ENCODE measurements at regions not wholly inside any gene's neighbourhood (a gene's known extent, or its start where the extent isn't known, plus 50 kb on each side); places are given as distances from the start of the nearest gene placed in this dataset.
"Not testable (repeated sequence)": the region's sequence is repeated elsewhere in the genome, so short reads cannot be mapped to it uniquely, and the experiment has no call there.

DNA sequence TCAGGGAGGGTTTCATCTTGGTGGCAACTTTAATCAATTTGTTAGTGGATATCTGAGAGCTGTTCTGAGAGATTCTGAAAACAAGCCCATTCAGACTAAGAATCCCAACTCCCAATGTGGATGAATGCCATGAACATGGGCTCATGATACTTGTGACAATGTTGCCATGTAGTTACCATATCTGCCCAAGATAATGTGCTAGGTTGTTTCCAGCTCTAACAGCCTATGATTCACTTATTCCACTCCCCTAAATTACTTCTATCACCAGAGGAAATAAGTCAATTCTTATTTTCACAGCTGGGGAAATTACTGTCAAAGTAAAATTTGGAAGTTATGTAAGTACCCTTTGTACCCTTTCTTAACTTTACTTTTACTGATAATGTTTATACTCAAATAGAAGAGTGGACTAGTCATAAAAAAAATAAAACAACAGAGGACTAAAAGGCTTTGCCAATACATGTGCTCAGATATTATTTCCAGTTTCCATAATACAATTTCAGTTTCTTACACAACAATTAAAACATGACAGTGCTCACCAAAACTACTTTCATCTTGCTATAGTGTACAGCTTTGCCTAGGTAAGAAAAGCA lies 1101.7 kb upstream of the INTU start:
- DNase-seq = no peak
- H3K36me3 ChIP-seq = no peaks in the 10 kb centered on the region
- no peak overlapping the region for H3K27ac ChIP-seq
- H3K27me3 ChIP-seq (ENCODE audit: insufficient read depth, low read depth, severe bottlenecking) = no peaks in the 10 kb centered on the region
- H3K9me3 ChIP-seq (ENCODE audit: severe bottlenecking) = peaks cover 6% of the 10 kb centered on the region
- TF ChIP-seq, protein P1, sequence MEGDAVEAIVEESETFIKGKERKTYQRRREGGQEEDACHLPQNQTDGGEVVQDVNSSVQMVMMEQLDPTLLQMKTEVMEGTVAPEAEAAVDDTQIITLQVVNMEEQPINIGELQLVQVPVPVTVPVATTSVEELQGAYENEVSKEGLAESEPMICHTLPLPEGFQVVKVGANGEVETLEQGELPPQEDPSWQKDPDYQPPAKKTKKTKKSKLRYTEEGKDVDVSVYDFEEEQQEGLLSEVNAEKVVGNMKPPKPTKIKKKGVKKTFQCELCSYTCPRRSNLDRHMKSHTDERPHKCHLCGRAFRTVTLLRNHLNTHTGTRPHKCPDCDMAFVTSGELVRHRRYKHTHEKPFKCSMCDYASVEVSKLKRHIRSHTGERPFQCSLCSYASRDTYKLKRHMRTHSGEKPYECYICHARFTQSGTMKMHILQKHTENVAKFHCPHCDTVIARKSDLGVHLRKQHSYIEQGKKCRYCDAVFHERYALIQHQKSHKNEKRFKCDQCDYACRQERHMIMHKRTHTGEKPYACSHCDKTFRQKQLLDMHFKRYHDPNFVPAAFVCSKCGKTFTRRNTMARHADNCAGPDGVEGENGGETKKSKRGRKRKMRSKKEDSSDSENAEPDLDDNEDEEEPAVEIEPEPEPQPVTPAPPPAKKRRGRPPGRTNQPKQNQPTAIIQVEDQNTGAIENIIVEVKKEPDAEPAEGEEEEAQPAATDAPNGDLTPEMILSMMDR (IDR thresholded peaks at IDR 0.05; ENCODE audit: low read depth, low read length) = no peak
- no peak overlapping the region for H3K4me3 ChIP-seq (ENCODE audit: low read depth, low read length)

DNA sequence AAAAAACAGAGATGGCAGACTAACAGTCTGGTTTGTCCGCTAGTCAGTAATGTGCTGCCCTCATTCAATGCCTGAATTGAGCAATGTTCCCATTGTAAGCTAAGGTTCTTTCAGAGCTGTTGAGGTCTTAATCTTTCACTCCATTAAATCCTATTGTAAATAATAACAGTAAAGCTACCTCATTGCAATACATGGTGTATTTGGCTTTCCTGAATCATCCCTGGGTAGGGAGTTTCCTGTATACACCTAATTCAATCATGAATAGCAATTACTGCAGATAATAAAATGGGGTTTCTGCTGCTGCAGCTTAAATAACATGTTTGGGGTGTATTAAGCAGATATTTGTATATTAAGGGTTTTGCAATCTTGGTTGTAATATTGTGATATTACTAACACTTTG lies 1100.2 kb upstream of the INTU start:
- Histone ChIP-seq H3K4me3 (ENCODE audit: low read depth, low read length) (no peak overlapping the region), H3K9me3 (ENCODE audit: severe bottlenecking) (no peaks in the 10 kb centered on the region), H3K27ac (no peak overlapping the region), H3K36me3 (no peaks in the 10 kb centered on the region), H3K27me3 (ENCODE audit: insufficient read depth, low read depth, severe bottlenecking) (no peaks in the 10 kb centered on the region)
- TF ChIP-seq, protein P1 (IDR thresholded peaks at IDR 0.05; ENCODE audit: low read depth, low read length) = no peak
- DNase-seq = no peak

- DNase-seq = no peak
- Histone ChIP-seq H3K9me3 (ENCODE audit: severe bottlenecking) (no peaks in the 10 kb centered on the region), H3K4me3 (ENCODE audit: low read depth, low read length) (no peak overlapping the region), H3K36me3 (no peaks in the 10 kb centered on the region), H3K27me3 (ENCODE audit: insufficient read depth, low read depth, severe bottlenecking) (no peaks in the 10 kb centered on the region), H3K27ac (no peak overlapping the region)
- TF ChIP-seq, protein P1 (IDR thresholded peaks at IDR 0.05; ENCODE audit: low read depth, low read length) = no peak
These were observed 1099.5 kb upstream of the INTU start for GRCh38 chr4:126533146-126533805.

DNA sequence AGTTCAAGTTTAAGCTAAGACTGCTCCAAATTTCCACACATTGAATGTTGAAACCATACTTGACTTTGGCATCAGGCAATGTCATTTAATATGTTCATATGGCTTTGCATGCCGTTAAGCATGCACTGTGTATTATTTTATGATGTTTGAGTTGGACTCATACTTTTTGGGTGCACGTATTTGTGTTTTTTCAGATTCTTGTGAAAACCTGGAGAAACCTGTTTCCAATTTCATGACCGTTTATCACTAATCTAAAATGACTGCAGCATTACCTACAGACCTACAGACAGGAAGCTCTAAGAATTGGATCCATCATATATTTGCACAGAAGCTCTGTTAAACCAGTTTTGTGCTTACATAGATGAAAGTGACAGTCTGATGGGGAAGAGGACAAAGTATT lies 1093.0 kb upstream of the INTU start:
- Histone ChIP-seq H3K4me3 (ENCODE audit: low read depth, low read length) (no peak overlapping the region), H3K36me3 (no peaks in the 10 kb centered on the region), H3K27ac (no peak overlapping the region), H3K9me3 (ENCODE audit: severe bottlenecking) (no peaks in the 10 kb centered on the region), H3K27me3 (ENCODE audit: insufficient read depth, low read depth, severe bottlenecking) (no peaks in the 10 kb centered on the region)
- no peak for DNase-seq
- TF ChIP-seq, protein P1 (IDR thresholded peaks at IDR 0.05; ENCODE audit: low read depth, low read length) = no peak

DNA sequence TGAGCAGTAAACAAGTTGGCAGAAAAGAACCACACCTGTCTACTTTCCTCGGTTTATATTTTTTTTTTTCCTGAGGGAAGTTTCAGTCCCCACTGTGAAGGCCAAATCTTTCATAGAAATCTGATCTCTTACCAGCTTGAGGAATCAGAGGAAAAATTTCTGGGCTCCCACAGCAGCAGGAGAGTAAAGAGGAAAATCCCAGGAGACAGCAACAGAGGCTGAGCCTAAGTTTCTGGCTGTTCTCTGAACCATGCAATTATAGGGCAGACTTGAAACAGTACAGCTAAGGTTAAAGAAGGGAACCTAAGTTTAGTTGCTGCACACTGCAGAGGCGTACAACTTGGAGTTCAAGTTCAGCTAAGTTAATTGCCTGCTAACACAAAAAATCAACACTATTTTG lies 1090.9 kb upstream of the INTU start:
- TF ChIP-seq, protein P1 (IDR thresholded peaks at IDR 0.05; ENCODE audit: low read depth, low read length) = no peak
- DNase-seq = no peak
- no peak overlapping the region for H3K27ac ChIP-seq

GRCh38 chr4:126544276-126544675 lies 1088.5 kb upstream of the INTU start:
- Histone ChIP-seq H3K27ac (no peak overlapping the region), H3K4me3 (ENCODE audit: low read depth, low read length) (no peak overlapping the region), H3K36me3 (no peaks in the 10 kb centered on the region), H3K27me3 (ENCODE audit: insufficient read depth, low read depth, severe bottlenecking) (no peaks in the 10 kb centered on the region), H3K9me3 (ENCODE audit: severe bottlenecking) (no peaks in the 10 kb centered on the region)
- DNase-seq = no peak
- TF ChIP-seq, protein P1 (IDR thresholded peaks at IDR 0.05; ENCODE audit: low read depth, low read length) = no peak

More for the DNA sequence above, 1090.9 kb upstream of the INTU start:
- Histone ChIP-seq H3K4me3 (ENCODE audit: low read depth, low read length) (no peak overlapping the region), H3K36me3 (no peaks in the 10 kb centered on the region), H3K27me3 (ENCODE audit: insufficient read depth, low read depth, severe bottlenecking) (no peaks in the 10 kb centered on the region), H3K9me3 (ENCODE audit: severe bottlenecking) (no peaks in the 10 kb centered on the region)

DNA sequence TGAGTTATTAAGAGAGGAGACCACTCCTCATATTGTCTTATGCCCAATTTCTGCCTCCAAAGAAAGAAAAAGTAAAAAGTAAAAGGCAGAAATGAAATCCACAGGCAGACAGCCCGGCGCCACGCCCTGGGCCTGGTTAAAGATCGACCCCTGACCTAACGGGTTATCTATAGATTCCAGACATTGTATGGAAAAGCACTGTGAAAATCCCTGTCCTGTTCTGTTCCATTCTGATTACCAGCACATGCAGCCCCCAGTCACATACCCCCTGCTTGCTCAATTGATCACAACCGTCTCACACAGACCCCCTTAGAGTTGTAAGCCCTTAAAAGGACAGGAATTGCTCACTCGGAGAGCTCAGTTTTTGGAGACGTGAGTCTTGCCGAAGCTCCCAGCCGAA lies 1086.6 kb upstream of the INTU start:
- not testable (repeated sequence) for H3K9me3 ChIP-seq (ENCODE audit: severe bottlenecking); H3K27ac ChIP-seq; H3K27me3 ChIP-seq (ENCODE audit: insufficient read depth, low read depth, severe bottlenecking); H3K4me3 ChIP-seq (ENCODE audit: low read depth, low read length); H3K36me3 ChIP-seq; DNase-seq
